Calu3 (cell line): ENCODE measurements at regions not wholly inside any gene's neighbourhood (a gene's known extent, or its start where the extent isn't known, plus 50 kb on each side); places are given as distances from the start of the nearest gene placed in this dataset.

Experiments used
- BruUV-seq: library from RNA; stranded (reverse); fragments of 400-500 nt; replicated peaks from 2 replicates; lab custom pipeline; 2021; lab: Mats Ljungman, UMichigan
- CTCF ChIA-PET: fragments of 300-600 bp; sonication (Branson Sonifier 250); formaldehyde crosslinking; loops from one replicate; lab custom pipeline; 2022; ENCODE audit warnings: antibody characterized with exemption; lab: Charles Lee
- DNase-seq: peaks from one replicate; pipeline ENCODE4 v3.0.0; 2022
- H3K27ac Mint-ChIP-seq: one replicate; pipeline ENCODE4 v1.8.0; 2022; ENCODE audit warnings: mixed read lengths; ENCODE audit not compliant: unreplicated experiment
- H3K27me3 Mint-ChIP-seq: one replicate; pipeline ENCODE4 v1.8.0; 2022; ENCODE audit warnings: mixed read lengths; ENCODE audit not compliant: unreplicated experiment
- H3K36me3 Mint-ChIP-seq: one replicate; pipeline ENCODE4 v1.8.0; 2022; ENCODE audit warnings: mild to moderate bottlenecking, moderate library complexity, mixed read lengths; ENCODE audit not compliant: insufficient read depth, unreplicated experiment
- H3K4me1 Mint-ChIP-seq: one replicate; pipeline ENCODE4 v1.8.0; 2022; ENCODE audit warnings: mild to moderate bottlenecking, low read depth, mixed read lengths; ENCODE audit not compliant: unreplicated experiment
- H3K4me3 Mint-ChIP-seq: one replicate; pipeline ENCODE4 v1.8.0; 2022; ENCODE audit warnings: mild to moderate bottlenecking, low read depth, moderate library complexity, mixed read lengths; ENCODE audit not compliant: unreplicated experiment
- H3K9me3 Mint-ChIP-seq: one replicate; pipeline ENCODE4 v1.8.0; 2022; ENCODE audit warnings: low read depth, mixed read lengths; ENCODE audit not compliant: unreplicated experiment
- CTCF ChIP-seq: fragments of 200-600 bp; IDR thresholded peaks from one replicate; pipeline ENCODE4 v1.8.0; 2022; ENCODE audit warnings: antibody characterized with exemption; ENCODE audit not compliant: unreplicated experiment
- intact Hi-C: fragments of 100-400 bp; cut with micrococcal nuclease; formaldehyde crosslinking; loops from one replicate; pipeline ENCODE4 v1.10.0; 2022; ENCODE audit not compliant: unreplicated experiment

- CTCF ChIA-PET = no interaction called here
- intact Hi-C loops = no loop called here
- DNase-seq = no peak
- H3K4me3 Mint-ChIP-seq = no peak overlapping the region
- peaks cover 6% of the 10 kb centered on the region for H3K36me3 Mint-ChIP-seq
- H3K27ac Mint-ChIP-seq = no peak overlapping the region
- no TSS peak for BruUV-seq
- H3K9me3 Mint-ChIP-seq = peaks cover 2% of the 10 kb centered on the region
- peaks cover 25% of the 10 kb centered on the region for H3K4me1 Mint-ChIP-seq
- no peaks in the 10 kb centered on the region for H3K27me3 Mint-ChIP-seq
- no peak for TF ChIP-seq CTCF
These were observed 301.7 kb upstream of the DIPK2B start for GRCh38 chrX:45502396-45502795.

- H3K4me1 Mint-ChIP-seq = no peaks in the 10 kb centered on the region
- TF ChIP-seq CTCF = no peak
- H3K27ac Mint-ChIP-seq = no peak overlapping the region
- no peak overlapping the region for H3K4me3 Mint-ChIP-seq
- H3K27me3 Mint-ChIP-seq = no peaks in the 10 kb centered on the region
- BruUV-seq = no TSS peak
- no peak for DNase-seq
- intact Hi-C loops = no loop called here
- H3K36me3 Mint-ChIP-seq = no peaks in the 10 kb centered on the region
- H3K9me3 Mint-ChIP-seq = peaks cover 9% of the 10 kb centered on the region
- CTCF ChIA-PET = no interaction called here
These were observed 296.6 kb upstream of the DIPK2B start for GRCh38 chrX:45497290-45497689.

GRCh38 chrX:45485719-45486118 is 285.0 kb upstream of the DIPK2B start:
- intact Hi-C loops = no loop called here
- no peak for DNase-seq
- TF ChIP-seq CTCF = no peak
- H3K9me3 Mint-ChIP-seq = no peaks in the 10 kb centered on the region
- no TSS peak for BruUV-seq
- H3K36me3 Mint-ChIP-seq = no peaks in the 10 kb centered on the region
- CTCF ChIA-PET = no interaction called here
- no peak overlapping the region for H3K4me3 Mint-ChIP-seq
- H3K4me1 Mint-ChIP-seq = no peaks in the 10 kb centered on the region
- H3K27ac Mint-ChIP-seq = no peak overlapping the region
- no peaks in the 10 kb centered on the region for H3K27me3 Mint-ChIP-seq

GRCh38 chrX:45479835-45480422 is 279.3 kb upstream of the DIPK2B start:
- DNase-seq = peak; percentile 28
- Mint-ChIP-seq H3K4me3 (peak overlapping the region; percentile 29), H3K4me1 (peaks cover 11% of the 10 kb centered on the region), H3K36me3 (peaks cover 8% of the 10 kb centered on the region), H3K27me3 (no peaks in the 10 kb centered on the region), H3K27ac (peak overlapping the region; percentile 99), H3K9me3 (no peaks in the 10 kb centered on the region)
- BruUV-seq = no TSS peak
- CTCF ChIA-PET = interaction anchor here (0.9 to 1.6 kb wide), 3 partner anchors 35 to 929 kb away, joined by 3 to 4 read pairs (median 3); no protein-coding TSS in a partner anchor
- no peak for TF ChIP-seq CTCF
- intact Hi-C loops = loop anchor here (2.0 kb wide), 1 partner anchor 27 kb away; no protein-coding TSS in a partner anchor
